HUES48 (cell line): ENCODE measurements at regions not wholly inside any gene's neighbourhood (a gene's known extent, or its start where the extent isn't known, plus 50 kb on each side); places are given as distances from the start of the nearest gene placed in this dataset.
"Not testable (repeated sequence)": the region's sequence is repeated elsewhere in the genome, so short reads cannot be mapped to it uniquely, and the experiment has no call there.

Source experiments
- H3K27ac ChIP-seq: one replicate; pipeline ENCODE4 v1.7.0; 2013; ENCODE audit warnings: low read depth, low read length, inconsistent platforms
- H3K27me3 ChIP-seq: 2 replicates; pipeline ENCODE4 v1.6.1; 2013; ENCODE audit warnings: mild to moderate bottlenecking, low read length; ENCODE audit not compliant: control insufficient read depth, insufficient read depth
- H3K36me3 ChIP-seq: 2 replicates; pipeline ENCODE4 v1.6.1; 2013; ENCODE audit warnings: low read length; ENCODE audit not compliant: control insufficient read depth, insufficient read depth
- H3K4me1 ChIP-seq: 2 replicates; pipeline ENCODE4 v1.6.1; 2013; ENCODE audit warnings: mild to moderate bottlenecking, low read length; ENCODE audit not compliant: control insufficient read depth, insufficient read depth
- H3K4me3 ChIP-seq: 2 replicates; pipeline ENCODE4 v1.5.1; 2013; ENCODE audit warnings: mild to moderate bottlenecking, low read depth, low read length
- H3K9ac ChIP-seq: 2 replicates; pipeline ENCODE4 v1.6.1; 2013; ENCODE audit warnings: mild to moderate bottlenecking, low read depth, low read length, moderate library complexity
- H3K9me3 ChIP-seq: 2 replicates; pipeline ENCODE4 v1.6.1; 2013; ENCODE audit warnings: low read length; ENCODE audit not compliant: control insufficient read depth, insufficient read depth

- no peak overlapping the region for H3K4me3 ChIP-seq
- H3K9ac ChIP-seq: no peak overlapping the region
- H3K9me3 ChIP-seq: no peaks in the 10 kb centered on the region
- H3K27ac ChIP-seq: no peak overlapping the region
- H3K4me1 ChIP-seq: peaks cover 2% of the 10 kb centered on the region; the same call in 1 of the 2 replicates
- H3K36me3 ChIP-seq: no peaks in the 10 kb centered on the region
- H3K27me3 ChIP-seq: no peaks in the 10 kb centered on the region
These were observed 949.0 kb downstream of the EPHA3 start for GRCh38 chr3:90056281-90057032.

GRCh38 chr3:90062016-90062415 is 954.6 kb downstream of the EPHA3 start:
- Histone ChIP-seq H3K9me3 (0 out of 2 replicates have a peak, but pooled peaks cover 6% of the 10 kb centered on the region), H3K27me3 (no peaks in the 10 kb centered on the region), H3K4me3 (no peak overlapping the region), H3K36me3 (no peaks in the 10 kb centered on the region), H3K9ac (no peak overlapping the region), H3K27ac (no peak overlapping the region), H3K4me1 (no peaks in the 10 kb centered on the region)

GRCh38 chr3:90062631-90063200 is 955.3 kb downstream of the EPHA3 start:
- no peak overlapping the region for H3K4me3 ChIP-seq
- H3K36me3 ChIP-seq: no peaks in the 10 kb centered on the region
- H3K9ac ChIP-seq: no peak overlapping the region
- H3K4me1 ChIP-seq: no peaks in the 10 kb centered on the region
- H3K9me3 ChIP-seq: 0 out of 2 replicates have a peak, but pooled peaks cover 6% of the 10 kb centered on the region
- no peak overlapping the region for H3K27ac ChIP-seq
- H3K27me3 ChIP-seq: no peaks in the 10 kb centered on the region

- H3K27ac ChIP-seq: no peak overlapping the region
- H3K27me3 ChIP-seq: no peaks in the 10 kb centered on the region
- H3K36me3 ChIP-seq: no peaks in the 10 kb centered on the region
- no peak overlapping the region for H3K9ac ChIP-seq
- peaks cover 11% of the 10 kb centered on the region for H3K9me3 ChIP-seq
- no peak overlapping the region for H3K4me3 ChIP-seq
- peaks cover 28% of the 10 kb centered on the region for H3K4me1 ChIP-seq
These were observed 961.4 kb downstream of the EPHA3 start for GRCh38 chr3:90068783-90069182.

GRCh38 chr3:90069748-90070147 is 962.3 kb downstream of the EPHA3 start:
- H3K4me3 ChIP-seq: no peak overlapping the region
- H3K36me3 ChIP-seq: no peaks in the 10 kb centered on the region
- H3K27me3 ChIP-seq: no peaks in the 10 kb centered on the region
- H3K9ac ChIP-seq: no peak overlapping the region
- H3K27ac ChIP-seq: peak overlapping the region; percentile 83
- H3K4me1 ChIP-seq: peaks cover 28% of the 10 kb centered on the region
- peaks cover 11% of the 10 kb centered on the region for H3K9me3 ChIP-seq

GRCh38 chr3:90076136-90076535 is 968.7 kb downstream of the EPHA3 start:
- H3K4me1 ChIP-seq: peaks cover 6% of the 10 kb centered on the region
- no peak overlapping the region for H3K4me3 ChIP-seq
- H3K36me3 ChIP-seq: no peaks in the 10 kb centered on the region
- H3K27ac ChIP-seq: no peak overlapping the region
- no peaks in the 10 kb centered on the region for H3K27me3 ChIP-seq
- H3K9me3 ChIP-seq: peaks cover 11% of the 10 kb centered on the region
- H3K9ac ChIP-seq: no peak overlapping the region

GRCh38 chr3:90080988-90081387 is 973.6 kb downstream of the EPHA3 start:
- H3K4me1 ChIP-seq: peaks cover 25% of the 10 kb centered on the region

GRCh38 chr3:90086297-90086696 is 978.9 kb downstream of the EPHA3 start:
- H3K9me3 ChIP-seq, H3K36me3 ChIP-seq, H3K4me3 ChIP-seq, H3K27me3 ChIP-seq, H3K9ac ChIP-seq: not testable (repeated sequence)
- Histone ChIP-seq H3K4me1 (peaks cover 28% of the 10 kb centered on the region), H3K27ac (peak overlapping the region; percentile 28)

More at GRCh38 chr3:90080988-90081387, 973.6 kb downstream of the EPHA3 start:
- Histone ChIP-seq H3K4me3 (no peak overlapping the region), H3K27me3 (no peaks in the 10 kb centered on the region), H3K27ac (peak overlapping the region; percentile 67), H3K9ac (no peak overlapping the region), H3K36me3 (no peaks in the 10 kb centered on the region), H3K9me3 (no peaks in the 10 kb centered on the region)

GRCh38 chr3:90087703-90088102 is 980.3 kb downstream of the EPHA3 start:
- no peaks in the 10 kb centered on the region for H3K27me3 ChIP-seq
- no peak overlapping the region for H3K9ac ChIP-seq
- H3K4me1 ChIP-seq: peaks cover 14% of the 10 kb centered on the region
- H3K27ac ChIP-seq: no peak overlapping the region
- H3K36me3 ChIP-seq: no peaks in the 10 kb centered on the region
- H3K4me3 ChIP-seq: no peak overlapping the region
- no peaks in the 10 kb centered on the region for H3K9me3 ChIP-seq

- Histone ChIP-seq H3K27ac (no peak overlapping the region), H3K9ac (no peak overlapping the region), H3K9me3 (no peaks in the 10 kb centered on the region), H3K4me3 (no peak overlapping the region), H3K36me3 (no peaks in the 10 kb centered on the region), H3K4me1 (peaks cover 8% of the 10 kb centered on the region), H3K27me3 (no peaks in the 10 kb centered on the region)
These were observed 984.1 kb downstream of the EPHA3 start for GRCh38 chr3:90091549-90091948.

GRCh38 chr3:90092994-90093393 is 985.6 kb downstream of the EPHA3 start:
- no peak overlapping the region for H3K9ac ChIP-seq
- H3K4me3 ChIP-seq: no peak overlapping the region
- H3K36me3 ChIP-seq: no peaks in the 10 kb centered on the region
- H3K27ac ChIP-seq: no peak overlapping the region
- H3K27me3 ChIP-seq: no peaks in the 10 kb centered on the region
- no peaks in the 10 kb centered on the region for H3K9me3 ChIP-seq
- H3K4me1 ChIP-seq: peaks cover 8% of the 10 kb centered on the region
